Glomerular endothelial cell (primary cell): ENCODE measurements at regions not wholly inside any gene's neighbourhood (a gene's known extent, or its start where the extent isn't known, plus 50 kb on each side); places are given as distances from the start of the nearest gene placed in this dataset.
"Not testable (repeated sequence)": the region's sequence is repeated elsewhere in the genome, so short reads cannot be mapped to it uniquely, and the experiment has no call there.

Experiments used
- DNase-seq: peaks from one replicate; pipeline ENCODE4 v3.0.0-alpha.2; 2011; ENCODE audit warnings: low read depth, low spot score; ENCODE audit errors: extremely low read depth

- not testable (repeated sequence) for DNase-seq
These were observed 691.1 kb downstream of the BRINP1 start for GRCh38 chr9:118677936-118678653.

GRCh38 chr9:118686959-118687358 lies 682.3 kb downstream of the BRINP1 start:
- no peak for DNase-seq

GRCh38 chr9:118689280-118689679 lies 680.0 kb downstream of the BRINP1 start:
- no peak for DNase-seq

GRCh38 chr9:118692613-118693012 lies 676.6 kb downstream of the BRINP1 start:
- no peak for DNase-seq

GRCh38 chr9:118693645-118694044 lies 675.6 kb downstream of the BRINP1 start:
- DNase-seq = no peak

- not testable (repeated sequence) for DNase-seq
These were observed 674.0 kb downstream of the BRINP1 start for GRCh38 chr9:118695249-118695648.

GRCh38 chr9:118701985-118702384 lies 667.2 kb downstream of the BRINP1 start:
- DNase-seq = no peak

GRCh38 chr9:118711843-118712242 lies 657.4 kb downstream of the BRINP1 start:
- no peak for DNase-seq

- no peak for DNase-seq
These were observed 648.0 kb downstream of the BRINP1 start for GRCh38 chr9:118721276-118721675.

GRCh38 chr9:118721923-118722322 lies 647.3 kb downstream of the BRINP1 start:
- no peak for DNase-seq

- no peak for DNase-seq
These were observed 639.3 kb downstream of the BRINP1 start for GRCh38 chr9:118729981-118730380.

- DNase-seq = no peak
These were observed 636.2 kb downstream of the BRINP1 start for GRCh38 chr9:118732998-118733397.

GRCh38 chr9:118734696-118735095 lies 634.5 kb downstream of the BRINP1 start:
- no peak for DNase-seq

GRCh38 chr9:118736406-118736805 lies 632.8 kb downstream of the BRINP1 start:
- DNase-seq = no peak

- DNase-seq = no peak
These were observed 618.0 kb downstream of the BRINP1 start for GRCh38 chr9:118751077-118751847.

- no peak for DNase-seq
These were observed 617.4 kb downstream of the BRINP1 start for GRCh38 chr9:118751848-118752223.

GRCh38 chr9:118761016-118761790 lies 608.0 kb downstream of the BRINP1 start:
- no peak for DNase-seq

GRCh38 chr9:118767571-118767970 lies 601.7 kb downstream of the BRINP1 start:
- no peak for DNase-seq

- no peak for DNase-seq
These were observed 586.3 kb downstream of the BRINP1 start for GRCh38 chr9:118782790-118783463.

- DNase-seq = no peak
These were observed 585.2 kb downstream of the BRINP1 start for GRCh38 chr9:118784033-118784432.

GRCh38 chr9:118785456-118785855 lies 583.8 kb downstream of the BRINP1 start:
- no peak for DNase-seq
